HUES48 (cell line): ENCODE measurements at regions not wholly inside any gene's neighbourhood (a gene's known extent, or its start where the extent isn't known, plus 50 kb on each side); places are given as distances from the start of the nearest gene placed in this dataset.
"Not testable (repeated sequence)": the region's sequence is repeated elsewhere in the genome, so short reads cannot be mapped to it uniquely, and the experiment has no call there.

ENCODE experiments used
- H3K27ac ChIP-seq: one replicate; pipeline ENCODE4 v1.7.0; 2013; ENCODE audit warnings: low read depth, low read length, inconsistent platforms
- H3K27me3 ChIP-seq: 2 replicates; pipeline ENCODE4 v1.6.1; 2013; ENCODE audit warnings: mild to moderate bottlenecking, low read length; ENCODE audit not compliant: control insufficient read depth, insufficient read depth
- H3K36me3 ChIP-seq: 2 replicates; pipeline ENCODE4 v1.6.1; 2013; ENCODE audit warnings: low read length; ENCODE audit not compliant: control insufficient read depth, insufficient read depth
- H3K4me1 ChIP-seq: 2 replicates; pipeline ENCODE4 v1.6.1; 2013; ENCODE audit warnings: mild to moderate bottlenecking, low read length; ENCODE audit not compliant: control insufficient read depth, insufficient read depth
- H3K4me3 ChIP-seq: 2 replicates; pipeline ENCODE4 v1.5.1; 2013; ENCODE audit warnings: mild to moderate bottlenecking, low read depth, low read length
- H3K9ac ChIP-seq: 2 replicates; pipeline ENCODE4 v1.6.1; 2013; ENCODE audit warnings: mild to moderate bottlenecking, low read depth, low read length, moderate library complexity
- H3K9me3 ChIP-seq: 2 replicates; pipeline ENCODE4 v1.6.1; 2013; ENCODE audit warnings: low read length; ENCODE audit not compliant: control insufficient read depth, insufficient read depth

- Histone ChIP-seq H3K27me3 (no peaks in the 10 kb centered on the region), H3K4me3 (no peak overlapping the region), H3K9me3 (no peaks in the 10 kb centered on the region), H3K36me3 (no peaks in the 10 kb centered on the region), H3K27ac (no peak overlapping the region), H3K9ac (no peak overlapping the region), H3K4me1 (no peaks in the 10 kb centered on the region)
These were observed 153.6 kb downstream of the ATP23 start for GRCh38 chr12:58095002-58095401.

- H3K4me3 ChIP-seq = no peak overlapping the region
- H3K4me1 ChIP-seq = no peaks in the 10 kb centered on the region
- no peaks in the 10 kb centered on the region for H3K27me3 ChIP-seq
These were observed 156.4 kb downstream of the ATP23 start for GRCh38 chr12:58097741-58098140.

GRCh38 chr12:58099476-58099875, 158.1 kb downstream of the ATP23 start:
- no peak overlapping the region for H3K27ac ChIP-seq
- H3K9ac ChIP-seq = no peak overlapping the region
- H3K4me3 ChIP-seq = no peak overlapping the region
- H3K27me3 ChIP-seq = no peaks in the 10 kb centered on the region
- H3K36me3 ChIP-seq = no peaks in the 10 kb centered on the region
- no peaks in the 10 kb centered on the region for H3K4me1 ChIP-seq
- H3K9me3 ChIP-seq = no peaks in the 10 kb centered on the region

More at GRCh38 chr12:58097741-58098140, 156.4 kb downstream of the ATP23 start:
- Histone ChIP-seq H3K9ac (no peak overlapping the region), H3K36me3 (no peaks in the 10 kb centered on the region), H3K27ac (no peak overlapping the region), H3K9me3 (no peaks in the 10 kb centered on the region)

- Histone ChIP-seq H3K36me3 (no peaks in the 10 kb centered on the region), H3K27me3 (no peaks in the 10 kb centered on the region), H3K9ac (no peak overlapping the region), H3K9me3 (0 out of 2 replicates have a peak, but pooled peaks cover 4% of the 10 kb centered on the region), H3K4me3 (no peak overlapping the region), H3K27ac (no peak overlapping the region), H3K4me1 (no peaks in the 10 kb centered on the region)
These were observed 163.0 kb downstream of the ATP23 start for GRCh38 chr12:58104351-58104755.

DNA sequence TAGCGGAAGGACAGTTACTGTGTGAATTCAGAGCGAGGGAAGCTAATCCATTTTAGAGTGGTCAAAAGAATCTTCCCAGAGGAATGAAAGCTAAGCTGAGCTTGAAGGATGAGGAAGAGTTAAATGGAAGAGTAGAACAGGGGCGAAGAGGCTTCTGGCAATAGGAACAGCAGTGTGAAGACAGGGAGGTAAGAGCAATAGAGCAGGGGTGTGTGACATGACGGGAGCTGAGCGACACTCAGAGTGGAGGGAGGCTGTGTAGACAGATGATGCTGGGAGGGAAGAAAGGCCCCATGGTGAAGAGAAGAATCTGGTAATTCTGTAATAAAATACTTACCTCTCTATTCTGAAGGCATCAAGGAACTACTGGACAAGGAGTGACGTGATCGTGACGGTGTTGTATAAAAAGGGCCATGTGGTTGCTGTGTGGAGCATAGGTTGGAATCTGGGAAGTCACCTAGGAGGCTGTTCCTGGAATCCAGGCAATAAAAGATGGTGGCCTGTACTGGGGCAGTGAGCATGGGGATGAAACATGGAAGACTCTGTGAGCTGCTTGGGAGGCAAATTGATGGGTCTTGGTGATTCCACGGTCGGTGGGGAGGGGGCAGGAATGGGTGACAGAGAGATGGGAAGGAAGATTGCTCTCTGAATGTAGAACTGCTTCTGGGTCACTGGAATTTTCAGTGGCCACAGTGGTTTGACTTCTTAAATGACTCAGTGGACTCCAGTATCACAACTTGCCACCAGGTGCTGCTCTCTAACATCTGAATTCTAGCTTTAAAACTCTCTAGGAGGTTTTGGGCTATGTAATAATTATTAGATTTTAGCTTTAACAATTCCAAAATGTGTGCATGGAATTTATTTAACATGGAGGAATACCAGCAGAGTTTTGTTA, 164.1 kb downstream of the ATP23 start:
- H3K36me3 ChIP-seq = no peaks in the 10 kb centered on the region
- H3K9me3 ChIP-seq = 0 out of 2 replicates have a peak, but pooled peaks cover 4% of the 10 kb centered on the region
- no peak overlapping the region for H3K27ac ChIP-seq
- no peaks in the 10 kb centered on the region for H3K4me1 ChIP-seq
- no peak overlapping the region for H3K9ac ChIP-seq
- H3K4me3 ChIP-seq = no peak overlapping the region
- no peaks in the 10 kb centered on the region for H3K27me3 ChIP-seq

GRCh38 chr12:58106195-58106594, 164.8 kb downstream of the ATP23 start:
- H3K27ac ChIP-seq = no peak overlapping the region
- no peak overlapping the region for H3K4me3 ChIP-seq
- H3K4me1 ChIP-seq = no peaks in the 10 kb centered on the region
- 0 out of 2 replicates have a peak, but pooled peaks cover 4% of the 10 kb centered on the region for H3K9me3 ChIP-seq
- no peak overlapping the region for H3K9ac ChIP-seq
- no peaks in the 10 kb centered on the region for H3K36me3 ChIP-seq
- H3K27me3 ChIP-seq = no peaks in the 10 kb centered on the region

DNA sequence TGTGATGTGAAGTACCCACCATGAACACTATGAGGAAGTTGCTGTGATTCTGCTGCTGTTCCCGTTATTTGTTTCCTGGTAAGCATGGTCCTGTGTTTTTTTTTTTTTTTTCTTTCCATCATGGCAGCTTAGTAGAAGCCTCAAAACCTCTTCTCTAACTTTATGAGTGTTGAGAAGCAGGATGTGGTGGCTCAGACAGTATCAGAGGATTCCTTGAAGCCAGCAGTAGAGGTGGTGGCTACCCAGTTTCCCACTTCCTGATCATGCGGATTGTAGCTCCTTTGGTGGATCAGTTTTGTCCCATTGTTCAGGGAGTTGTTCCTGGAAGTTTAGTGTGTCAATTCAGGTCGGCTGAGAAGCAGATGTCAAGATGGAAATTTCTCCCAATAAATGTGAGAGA, 175.8 kb downstream of the ATP23 start:
- Histone ChIP-seq H3K36me3 (no peaks in the 10 kb centered on the region), H3K4me1 (no peaks in the 10 kb centered on the region), H3K9ac (no peak overlapping the region), H3K4me3 (no peak overlapping the region), H3K27ac (no peak overlapping the region), H3K9me3 (peaks cover 5% of the 10 kb centered on the region), H3K27me3 (no peaks in the 10 kb centered on the region)

- Histone ChIP-seq H3K36me3 (no peaks in the 10 kb centered on the region), H3K9ac (no peak overlapping the region)
These were observed 176.3 kb downstream of the ATP23 start for GRCh38 chr12:58117667-58118066.

GRCh38 chr12:58125761-58126160, 184.4 kb downstream of the ATP23 start:
- H3K9me3 ChIP-seq, H3K27me3 ChIP-seq, H3K27ac ChIP-seq, H3K4me3 ChIP-seq, H3K36me3 ChIP-seq, H3K9ac ChIP-seq, H3K4me1 ChIP-seq: not testable (repeated sequence)

More at GRCh38 chr12:58117667-58118066, 176.3 kb downstream of the ATP23 start:
- Histone ChIP-seq H3K9me3 (peaks cover 5% of the 10 kb centered on the region), H3K27ac (no peak overlapping the region), H3K4me3 (no peak overlapping the region), H3K27me3 (no peaks in the 10 kb centered on the region), H3K4me1 (no peaks in the 10 kb centered on the region)

GRCh38 chr12:58131986-58132755, 190.8 kb downstream of the ATP23 start:
- H3K36me3 ChIP-seq = no peaks in the 10 kb centered on the region
- no peak overlapping the region for H3K4me3 ChIP-seq
- no peaks in the 10 kb centered on the region for H3K4me1 ChIP-seq
- no peaks in the 10 kb centered on the region for H3K9me3 ChIP-seq
- no peak overlapping the region for H3K27ac ChIP-seq
- no peaks in the 10 kb centered on the region for H3K27me3 ChIP-seq
- H3K9ac ChIP-seq = no peak overlapping the region

DNA sequence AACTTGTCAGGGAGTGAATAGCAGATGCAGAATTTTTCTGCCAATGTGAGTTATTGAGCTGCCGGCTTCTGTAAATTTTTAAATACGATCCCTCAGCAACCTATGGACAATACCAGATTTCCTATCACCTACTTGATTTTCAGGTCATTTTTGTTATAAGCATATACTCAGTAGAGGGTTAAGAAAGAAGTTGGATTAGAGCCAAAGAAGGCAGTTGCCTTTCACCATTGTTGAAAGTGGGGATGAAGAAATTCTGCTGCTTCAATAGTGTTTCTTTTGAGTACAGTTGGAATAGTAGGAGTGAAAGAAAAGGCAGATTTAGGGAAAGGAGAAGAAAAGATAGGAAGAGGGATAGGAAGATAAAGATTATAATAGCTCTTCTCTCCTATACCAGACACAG, 197.1 kb downstream of the ATP23 start:
- Histone ChIP-seq H3K4me3 (no peak overlapping the region), H3K36me3 (no peaks in the 10 kb centered on the region), H3K9ac (no peak overlapping the region), H3K27me3 (no peaks in the 10 kb centered on the region; the same call in 1 of the 2 replicates), H3K9me3 (no peaks in the 10 kb centered on the region), H3K27ac (no peak overlapping the region), H3K4me1 (peaks cover 29% of the 10 kb centered on the region)
